Epithelial cell of proximal tubule (primary cell): ENCODE measurements at regions not wholly inside any gene's neighbourhood (a gene's known extent, or its start where the extent isn't known, plus 50 kb on each side); places are given as distances from the start of the nearest gene placed in this dataset.
"Not testable (repeated sequence)": the region's sequence is repeated elsewhere in the genome, so short reads cannot be mapped to it uniquely, and the experiment has no call there.

Experiments
- DNase-seq: peaks from one replicate; pipeline ENCODE4 v3.0.0-alpha.2; 2011; ENCODE audit warnings: low read depth
- H3K4me3 ChIP-seq: 2 replicates; pipeline ENCODE4 v1.5.1; 2011; ENCODE audit warnings: low read depth, mild to moderate bottlenecking, low read length
- TF ChIP-seq, protein P1 (sequence below): conservative IDR thresholded peaks from 2 replicates; pipeline ENCODE4 v1.5.1; 2012; ENCODE audit warnings: low read depth, mild to moderate bottlenecking, low read length

- no peak overlapping the region for H3K4me3 ChIP-seq
- TF ChIP-seq, protein P1, sequence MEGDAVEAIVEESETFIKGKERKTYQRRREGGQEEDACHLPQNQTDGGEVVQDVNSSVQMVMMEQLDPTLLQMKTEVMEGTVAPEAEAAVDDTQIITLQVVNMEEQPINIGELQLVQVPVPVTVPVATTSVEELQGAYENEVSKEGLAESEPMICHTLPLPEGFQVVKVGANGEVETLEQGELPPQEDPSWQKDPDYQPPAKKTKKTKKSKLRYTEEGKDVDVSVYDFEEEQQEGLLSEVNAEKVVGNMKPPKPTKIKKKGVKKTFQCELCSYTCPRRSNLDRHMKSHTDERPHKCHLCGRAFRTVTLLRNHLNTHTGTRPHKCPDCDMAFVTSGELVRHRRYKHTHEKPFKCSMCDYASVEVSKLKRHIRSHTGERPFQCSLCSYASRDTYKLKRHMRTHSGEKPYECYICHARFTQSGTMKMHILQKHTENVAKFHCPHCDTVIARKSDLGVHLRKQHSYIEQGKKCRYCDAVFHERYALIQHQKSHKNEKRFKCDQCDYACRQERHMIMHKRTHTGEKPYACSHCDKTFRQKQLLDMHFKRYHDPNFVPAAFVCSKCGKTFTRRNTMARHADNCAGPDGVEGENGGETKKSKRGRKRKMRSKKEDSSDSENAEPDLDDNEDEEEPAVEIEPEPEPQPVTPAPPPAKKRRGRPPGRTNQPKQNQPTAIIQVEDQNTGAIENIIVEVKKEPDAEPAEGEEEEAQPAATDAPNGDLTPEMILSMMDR, result no peak
- no peak for DNase-seq
Measured at GRCh38 chrX:10676235-10676957, 56.0 kb upstream of the MID1 start.

- TF ChIP-seq, protein P1, result no peak
- H3K4me3 ChIP-seq, result no peak overlapping the region
- no peak for DNase-seq
Measured at GRCh38 chrX:10677490-10677889, 57.1 kb upstream of the MID1 start.

DNA sequence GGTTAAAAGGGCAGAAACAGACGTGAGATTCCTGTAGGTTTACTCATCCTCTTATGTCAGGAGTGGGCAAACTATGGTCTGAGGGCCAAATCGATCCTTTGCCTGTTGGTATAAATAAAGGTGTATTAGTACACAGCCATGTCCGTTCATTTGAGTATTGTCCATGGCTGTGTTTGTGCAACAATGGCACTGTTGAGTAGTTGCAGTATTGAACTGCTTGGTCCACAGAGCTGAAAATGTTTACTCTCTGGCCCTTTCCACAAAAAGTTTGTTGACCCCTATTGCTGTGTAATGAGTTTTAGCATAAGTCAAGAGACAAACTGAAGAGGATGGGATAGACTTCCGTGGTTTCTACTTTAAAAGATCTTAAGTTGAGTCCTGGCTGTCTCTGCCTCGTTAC is 59.0 kb upstream of the MID1 start:
- TF ChIP-seq, protein P1, result no peak
- DNase-seq, result no peak
- no peak overlapping the region for H3K4me3 ChIP-seq

DNA sequence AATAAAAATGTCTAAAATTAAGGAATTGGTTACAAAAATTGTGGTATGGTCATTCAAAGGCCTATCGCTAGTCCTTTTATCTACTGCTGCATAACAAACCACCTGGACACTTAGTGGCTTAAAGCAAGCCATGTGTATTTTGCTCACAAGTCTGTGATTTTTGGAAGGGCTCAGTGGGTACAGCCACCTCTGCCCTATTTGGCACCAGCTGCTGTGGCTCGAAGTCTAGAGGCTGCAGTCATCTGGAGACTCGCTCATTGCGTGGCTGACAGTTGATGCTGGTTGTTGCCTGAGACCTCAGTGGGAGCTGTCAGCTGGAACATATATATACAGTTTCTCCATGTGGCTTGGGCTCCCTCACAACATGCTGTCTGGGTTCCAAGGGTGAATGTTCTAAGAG is 60.8 kb upstream of the MID1 start:
- TF ChIP-seq, protein P1, result no peak
- no peak overlapping the region for H3K4me3 ChIP-seq
- no peak for DNase-seq

DNA sequence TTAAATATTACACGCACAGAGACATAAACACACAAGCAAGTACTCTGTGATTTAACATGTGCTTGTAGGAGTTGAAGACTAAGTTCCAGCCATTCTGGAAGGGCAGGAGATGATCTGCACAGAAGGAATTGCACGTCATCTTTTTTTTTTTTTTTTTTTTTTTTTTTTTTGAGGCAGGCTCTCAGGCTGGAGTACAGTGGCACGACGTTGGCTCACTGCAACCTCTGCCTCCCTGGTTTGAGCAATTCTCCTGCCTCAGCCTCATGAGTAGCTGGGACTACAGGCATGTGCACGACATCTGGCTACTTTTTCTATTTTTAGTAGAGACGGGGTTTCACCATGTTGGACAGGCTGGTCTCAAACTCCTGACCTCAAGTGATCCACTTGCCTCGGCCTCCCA is 63.2 kb upstream of the MID1 start:
- DNase-seq, H3K4me3 ChIP-seq: not testable (repeated sequence)

DNA sequence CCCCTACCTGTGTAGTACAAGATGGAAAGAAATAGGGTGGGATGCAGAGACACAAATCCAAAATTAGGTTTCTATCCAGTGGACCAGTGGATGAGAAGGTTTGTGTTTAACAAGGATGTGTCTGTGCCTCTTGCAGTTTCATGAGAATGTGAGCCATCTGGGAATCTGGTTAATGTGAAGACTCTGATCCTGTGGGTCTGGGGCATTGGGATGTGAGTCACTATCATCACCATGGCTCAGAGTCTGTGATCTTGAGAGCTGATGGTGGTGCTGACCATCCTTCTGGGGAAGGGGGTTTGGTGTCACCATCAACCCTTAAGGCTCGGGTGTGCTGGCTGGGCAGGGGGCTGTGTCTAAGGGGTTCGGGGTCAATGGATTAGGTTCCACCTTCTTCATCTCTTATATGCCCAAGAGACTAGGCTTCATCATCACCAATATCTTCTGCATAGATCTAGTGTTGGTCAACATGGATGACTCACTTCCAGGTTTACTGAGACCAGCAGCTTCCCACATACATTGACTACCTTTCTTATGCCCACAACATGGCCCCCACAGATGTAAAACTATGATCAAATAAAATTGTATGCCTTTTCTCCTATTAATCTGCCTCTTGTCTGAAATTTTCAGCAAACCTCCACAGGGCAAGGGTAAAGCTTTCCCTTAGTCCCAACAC is 65.7 kb upstream of the MID1 start:
- TF ChIP-seq, protein P1, result no peak
- DNase-seq, result no peak
- no peak overlapping the region for H3K4me3 ChIP-seq

DNA sequence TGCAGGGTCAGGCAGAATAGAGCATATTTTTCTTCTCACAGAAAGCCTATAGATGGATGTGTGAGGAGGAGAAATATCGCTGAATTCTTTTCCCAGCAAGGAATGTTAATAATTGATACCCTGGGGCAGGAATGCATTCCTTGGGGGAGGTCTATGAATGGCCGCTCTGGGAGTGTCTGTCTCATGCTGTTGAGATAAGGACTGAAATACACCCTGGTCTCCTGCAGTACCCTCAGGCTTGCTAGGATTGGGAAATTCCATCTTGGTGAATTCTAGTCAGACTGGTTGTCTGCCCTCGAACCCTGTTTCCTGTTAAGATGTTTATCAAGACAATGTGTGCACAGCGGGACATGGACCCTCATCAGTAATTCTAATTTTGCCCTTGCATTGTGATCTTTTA is 71.4 kb upstream of the MID1 start:
- not testable (repeated sequence) for H3K4me3 ChIP-seq, DNase-seq
